Endothelial cell of umbilical vein (primary cell): ENCODE measurements at regions not wholly inside any gene's neighbourhood (a gene's known extent, or its start where the extent isn't known, plus 50 kb on each side); places are given as distances from the start of the nearest gene placed in this dataset.

Experiments used
- BruUV-seq: library from RNA; stranded (reverse); fragments of 400-500 nt; replicated peaks from 2 replicates; lab custom pipeline; 2021; lab: Mats Ljungman, UMichigan
- CTCF ChIA-PET: fragments of 300-600, 350-600 bp; sonication (Branson Sonifier 250); formaldehyde crosslinking; loops from one replicate; lab custom pipeline; 2021; ENCODE audit warnings: antibody characterized with exemption, inconsistent platforms; lab: Charles Lee
- POLR2A ChIA-PET: fragments of 300-600, 350-600 bp; sonication (Branson Sonifier 250); formaldehyde crosslinking; loops from one replicate; lab custom pipeline; 2021; ENCODE audit warnings: antibody characterized with exemption, inconsistent platforms; lab: Charles Lee
- DNase-seq: peaks from one replicate; pipeline ENCODE4 v3.0.0-alpha.2; 2011; ENCODE audit warnings: low read depth, low spot score
- FAIRE-seq: peaks from 2 replicates; lab custom pipeline; 2011; peaks lifted over from hg19 to GRCh38; lab: Jason Lieb, UNC
- H2AFZ ChIP-seq: 2 replicates; pipeline ENCODE4 v1.6.0; 2012; ENCODE audit warnings: low read depth, low read length, control low read depth, inconsistent platforms
- H3K27ac ChIP-seq: 2 replicates; pipeline ENCODE4 v1.5.1; 2011; ENCODE audit warnings: low read depth, mild to moderate bottlenecking, control low read depth, low read length, moderate library complexity; ENCODE audit not compliant: insufficient read depth
- H3K27me3 ChIP-seq, 2 experiments: 2 replicates each; pipeline versions ENCODE4 v1.6.0 to v1.6.1; 2011; ENCODE audit warnings: low read length in 2 of 2, mixed read lengths in 1 of 2; ENCODE audit not compliant: control insufficient read depth in 2 of 2, insufficient read depth in 2 of 2
- H3K36me3 ChIP-seq, 2 experiments: 2 replicates in 1 of 2; 3 replicates in 1 of 2; pipeline ENCODE4 v1.5.1; 2011; ENCODE audit warnings: low read length in 2 of 2, mild to moderate bottlenecking in 1 of 2, moderate library complexity in 1 of 2; ENCODE audit not compliant: control insufficient read depth in 2 of 2, insufficient read depth in 2 of 2; ENCODE audit errors: extremely low read depth in 1 of 2
- H3K4me1 ChIP-seq: 3 replicates; pipeline ENCODE4 v1.5.1; 2011; ENCODE audit warnings: mild to moderate bottlenecking, low read length; ENCODE audit not compliant: control insufficient read depth, insufficient read depth; ENCODE audit errors: extremely low read depth
- H3K4me2 ChIP-seq: 2 replicates; pipeline ENCODE4 v1.6.1; 2011; ENCODE audit warnings: low read length, control low read depth, mixed read lengths; ENCODE audit not compliant: insufficient read depth
- H3K4me3 ChIP-seq, 3 experiments: fragments of 200-600 bp in 1 of 3; sonication (generic), shearing (Covaris generic) in 1 of 3; replicated peaks in 1 of 3; 2 replicates each; pipeline ENCODE4 v1.5.1; 2011 to 2016; ENCODE audit warnings: control low read depth in 3 of 3, low read length in 3 of 3, mild to moderate bottlenecking in 2 of 3, inconsistent platforms in 1 of 3, low read depth in 1 of 3, moderate library complexity in 1 of 3; ENCODE audit not compliant: insufficient read depth in 1 of 3
- H3K79me2 ChIP-seq: 2 replicates; pipeline ENCODE4 v1.6.0; 2012; ENCODE audit warnings: low read length, inconsistent platforms; ENCODE audit not compliant: control insufficient read depth, insufficient read depth
- H3K9ac ChIP-seq: replicated peaks from 2 replicates; pipeline ENCODE3; 2011; ENCODE audit warnings: low read length, control low read depth; ENCODE audit not compliant: insufficient read depth; ENCODE audit errors: extremely low read depth
- H3K9me1 ChIP-seq: replicated peaks from 3 replicates; pipeline ENCODE4 v1.6.0; 2011; ENCODE audit warnings: mild to moderate bottlenecking, low read length; ENCODE audit not compliant: control insufficient read depth, insufficient read depth; ENCODE audit errors: extremely low read depth
- H3K9me3 ChIP-seq: replicated peaks from 2 replicates; pipeline ENCODE4 v1.5.1; 2012; ENCODE audit warnings: low read length, inconsistent platforms; ENCODE audit not compliant: control insufficient read depth, insufficient read depth
- H4K20me1 ChIP-seq: replicated peaks from 2 replicates; pipeline ENCODE3; 2011; ENCODE audit warnings: mild to moderate bottlenecking, low read length; ENCODE audit not compliant: control insufficient read depth, insufficient read depth; ENCODE audit errors: extremely low read depth
- CTCF ChIP-seq, 2 donors: IDR thresholded peaks; 1 replicate in 1 of 2; 2 replicates in 1 of 2; pipeline ENCODE4 v1.5.1; 2011; ENCODE audit warnings: low read length in 2 of 2, mild to moderate bottlenecking in 2 of 2, moderate library complexity in 2 of 2, control low read depth in 1 of 2, inconsistent platforms in 1 of 2, low read depth in 1 of 2; ENCODE audit not compliant: insufficient read depth in 1 of 2; ENCODE audit errors: extremely low read depth in 1 of 2
- EZH2 ChIP-seq: IDR thresholded peaks from 2 replicates; pipeline ENCODE4 v1.6.1; 2012; ENCODE audit warnings: borderline replicate concordance, low read depth, mild to moderate bottlenecking, moderate library complexity, low read length, inconsistent platforms; ENCODE audit not compliant: severe bottlenecking
- FOS ChIP-seq: IDR thresholded peaks from 2 replicates; pipeline ENCODE4 v1.6.1; 2011; ENCODE audit warnings: mild to moderate bottlenecking, low read length, moderate library complexity, borderline replicate concordance; ENCODE audit not compliant: insufficient read depth
- GATA2 ChIP-seq: IDR thresholded peaks from 2 replicates; pipeline ENCODE4 v1.7.0; 2011; ENCODE audit warnings: low read depth, mild to moderate bottlenecking, moderate library complexity, mixed read lengths, low read length; ENCODE audit not compliant: insufficient read length, insufficient read depth
- JUN ChIP-seq: IDR thresholded peaks from 2 replicates; pipeline ENCODE4 v1.6.1; 2011; ENCODE audit warnings: borderline replicate concordance, low read depth; ENCODE audit not compliant: insufficient read length, insufficient read depth
- MAX ChIP-seq: IDR thresholded peaks from 2 replicates; pipeline ENCODE4 v1.6.1; 2011; ENCODE audit not compliant: insufficient read depth, insufficient read length
- MYC ChIP-seq: IDR thresholded peaks from one replicate; pipeline ENCODE4 v1.6.1; 2011; ENCODE audit warnings: mild to moderate bottlenecking, low read depth, low read length
- POLR2A ChIP-seq: IDR thresholded peaks from 2 replicates; pipeline ENCODE4 v1.6.1; 2012; ENCODE audit warnings: low read depth, mild to moderate bottlenecking, control low read depth, low read length
- POLR2AphosphoS5 ChIP-seq: IDR thresholded peaks from 2 replicates; pipeline ENCODE4 v1.6.1; 2012; ENCODE audit warnings: low read depth, mild to moderate bottlenecking, control low read depth, low read length, moderate library complexity; ENCODE audit not compliant: insufficient read depth
- dilution Hi-C: fragments of 300-500 bp; cut with MboI; formaldehyde crosslinking; loops from one replicate; pipeline ENCODE4 v1.15.0; 2019; ENCODE audit warnings: low sequenced_read_pairs; ENCODE audit not compliant: extremely low pct_ligation_motif_present
- intact Hi-C: fragments of 100-400 bp; cut with micrococcal nuclease; formaldehyde crosslinking; loops from one replicate; pipeline ENCODE4 v1.10.0; 2022

GRCh38 chr1:30623431-30623830 is 100.0 kb downstream of the MATN1 start:
- ChIA-PET CTCF (no interaction called here), POLR2A (no interaction called here)
- no peak for TF ChIP-seq MYC
- TF ChIP-seq GATA2: no peak
- no peak for TF ChIP-seq POLR2A
- TF ChIP-seq FOS: no peak
- TF ChIP-seq MAX: no peak
- TF ChIP-seq JUN: no peak
- no peak for TF ChIP-seq POLR2AphosphoS5
- TF ChIP-seq CTCF (IDR thresholded peaks at IDR 0.05; ENCODE audit: extremely low read depth in 1 of 2, insufficient read depth in 1 of 2, low read depth in 1 of 2, low read length in 2 of 2): no peak
- TF ChIP-seq EZH2: no peak
- no peak overlapping the region for H3K9ac ChIP-seq
- FAIRE-seq (no peak), DNase-seq (no peak)
- intact Hi-C loops: no loop called here
- no peak overlapping the region for H3K4me3 ChIP-seq
- H3K4me1 ChIP-seq: no peaks in the 10 kb centered on the region
- no TSS peak for BruUV-seq
- H3K27me3 ChIP-seq: no peaks in the 10 kb centered on the region
- H3K9me1 ChIP-seq: no peaks in the 10 kb centered on the region
- no peak overlapping the region for H2AFZ ChIP-seq
- no peaks in the 10 kb centered on the region for H3K36me3 ChIP-seq
- no peaks in the 10 kb centered on the region for H3K9me3 ChIP-seq
- dilution Hi-C loops: no loop called here
- no peak overlapping the region for H3K4me2 ChIP-seq
- H4K20me1 ChIP-seq: no peaks in the 10 kb centered on the region
- H3K79me2 ChIP-seq: no peaks in the 10 kb centered on the region
- H3K27ac ChIP-seq: no peak overlapping the region
